ENCODE measurements at regions not wholly inside any gene's neighbourhood (a gene's known extent, or its start where the extent isn't known, plus 50 kb on each side); places are given as distances from the start of the nearest gene placed in this dataset.

GRCh38 chr14:38098074-38098836 is 109.4 kb upstream of the SSTR1 start:
- DNase-seq (ENCODE audit: low read depth in 2 of 3, low spot score in 2 of 3): no peak

- DNase-seq (ENCODE audit: low read depth in 2 of 3, low spot score in 2 of 3): no peak
Observed at GRCh38 chr14:38101679-38102078, 106.0 kb upstream of the SSTR1 start.

GRCh38 chr14:38103542-38104225 is 104.0 kb upstream of the SSTR1 start:
- DNase-seq (ENCODE audit: low read depth in 2 of 3, low spot score in 2 of 3): no peak

- DNase-seq (ENCODE audit: low read depth in 2 of 3, low spot score in 2 of 3): no peak
Observed at GRCh38 chr14:38105106-38105702, 102.5 kb upstream of the SSTR1 start.

GRCh38 chr14:38107216-38107631 is 100.5 kb upstream of the SSTR1 start:
- no peak for DNase-seq (ENCODE audit: low read depth in 2 of 3, low spot score in 2 of 3)

- DNase-seq (ENCODE audit: low read depth in 2 of 3, low spot score in 2 of 3): no peak
Observed at GRCh38 chr14:38108681-38109080, 99.0 kb upstream of the SSTR1 start.

- DNase-seq (ENCODE audit: low read depth in 2 of 3, low spot score in 2 of 3): no peak
Observed at GRCh38 chr14:38110258-38110657, 97.4 kb upstream of the SSTR1 start.

- DNase-seq (ENCODE audit: low read depth in 2 of 3, low spot score in 2 of 3): no peak
Observed at GRCh38 chr14:38111046-38111445, 96.7 kb upstream of the SSTR1 start.

- no peak for DNase-seq (ENCODE audit: low read depth in 2 of 3, low spot score in 2 of 3)
Observed at GRCh38 chr14:38113546-38113945, 94.2 kb upstream of the SSTR1 start.

GRCh38 chr14:38116895-38117294 is 90.8 kb upstream of the SSTR1 start:
- DNase-seq (ENCODE audit: low read depth in 2 of 3, low spot score in 2 of 3): no peak

- DNase-seq (ENCODE audit: low read depth in 2 of 3, low spot score in 2 of 3): no peak
Observed at GRCh38 chr14:38120109-38120508, 87.6 kb upstream of the SSTR1 start.

- DNase-seq (ENCODE audit: low read depth in 2 of 3, low spot score in 2 of 3): peak in 1 of 3 donors; percentile 22
Observed at GRCh38 chr14:38121320-38122020, 86.2 kb upstream of the SSTR1 start.

- no peak for DNase-seq (ENCODE audit: low read depth in 2 of 3, low spot score in 2 of 3)
Observed at GRCh38 chr14:38122241-38122640, 85.5 kb upstream of the SSTR1 start.

- peak in 2 of 3 donors; percentile 17 to 27 for DNase-seq (ENCODE audit: low read depth in 2 of 3, low spot score in 2 of 3)
Observed at GRCh38 chr14:38124506-38124905, 83.2 kb upstream of the SSTR1 start.

GRCh38 chr14:38125481-38126037 is 82.1 kb upstream of the SSTR1 start:
- DNase-seq (ENCODE audit: low read depth in 2 of 3, low spot score in 2 of 3): peak in 1 of 3 donors; percentile 70

GRCh38 chr14:38127356-38127755 is 80.3 kb upstream of the SSTR1 start:
- no peak for DNase-seq (ENCODE audit: low read depth in 2 of 3, low spot score in 2 of 3)

- DNase-seq (ENCODE audit: low read depth in 2 of 3, low spot score in 2 of 3): no peak
Observed at GRCh38 chr14:38127784-38128183, 79.9 kb upstream of the SSTR1 start.

GRCh38 chr14:38128640-38129039 is 79.1 kb upstream of the SSTR1 start:
- DNase-seq (ENCODE audit: low read depth in 2 of 3, low spot score in 2 of 3): no peak

GRCh38 chr14:38129192-38129591 is 78.5 kb upstream of the SSTR1 start:
- DNase-seq (ENCODE audit: low read depth in 2 of 3, low spot score in 2 of 3): no peak

- no peak for DNase-seq (ENCODE audit: low read depth in 2 of 3, low spot score in 2 of 3)
Observed at GRCh38 chr14:38129705-38130104, 78.0 kb upstream of the SSTR1 start.
